ENCODE measurements at regions not wholly inside any gene's neighbourhood (a gene's known extent, or its start where the extent isn't known, plus 50 kb on each side); places are given as distances from the start of the nearest gene placed in this dataset.

DNA sequence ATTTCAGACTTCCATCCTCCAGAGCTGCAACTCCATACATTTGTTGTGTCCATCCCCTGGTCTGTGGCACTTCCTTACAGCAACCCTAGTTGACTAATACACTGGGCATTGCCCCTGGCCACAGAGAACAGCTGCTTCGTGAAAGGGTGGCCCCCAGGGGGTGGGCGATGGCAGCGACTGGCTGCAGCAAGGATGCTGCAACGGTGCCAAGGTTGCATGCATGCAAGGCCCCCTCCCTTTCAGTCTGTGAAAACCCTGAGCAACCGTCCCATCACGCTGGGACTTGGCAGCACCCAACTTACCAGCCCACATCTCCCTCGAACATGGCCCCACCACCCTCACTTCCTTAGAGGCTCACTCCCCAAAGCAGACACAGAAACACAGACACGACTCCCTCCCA lies 162.5 kb downstream of the MED10 start:
- no peak for TF ChIP-seq POLR2A (IDR thresholded peaks at IDR 0.05)
- TF ChIP-seq, protein P1, sequence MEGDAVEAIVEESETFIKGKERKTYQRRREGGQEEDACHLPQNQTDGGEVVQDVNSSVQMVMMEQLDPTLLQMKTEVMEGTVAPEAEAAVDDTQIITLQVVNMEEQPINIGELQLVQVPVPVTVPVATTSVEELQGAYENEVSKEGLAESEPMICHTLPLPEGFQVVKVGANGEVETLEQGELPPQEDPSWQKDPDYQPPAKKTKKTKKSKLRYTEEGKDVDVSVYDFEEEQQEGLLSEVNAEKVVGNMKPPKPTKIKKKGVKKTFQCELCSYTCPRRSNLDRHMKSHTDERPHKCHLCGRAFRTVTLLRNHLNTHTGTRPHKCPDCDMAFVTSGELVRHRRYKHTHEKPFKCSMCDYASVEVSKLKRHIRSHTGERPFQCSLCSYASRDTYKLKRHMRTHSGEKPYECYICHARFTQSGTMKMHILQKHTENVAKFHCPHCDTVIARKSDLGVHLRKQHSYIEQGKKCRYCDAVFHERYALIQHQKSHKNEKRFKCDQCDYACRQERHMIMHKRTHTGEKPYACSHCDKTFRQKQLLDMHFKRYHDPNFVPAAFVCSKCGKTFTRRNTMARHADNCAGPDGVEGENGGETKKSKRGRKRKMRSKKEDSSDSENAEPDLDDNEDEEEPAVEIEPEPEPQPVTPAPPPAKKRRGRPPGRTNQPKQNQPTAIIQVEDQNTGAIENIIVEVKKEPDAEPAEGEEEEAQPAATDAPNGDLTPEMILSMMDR (IDR thresholded peaks at IDR 0.05) = no peak
